Activated naive CD4-positive, alpha-beta T cell treated with anti-CD3 and anti-CD28 coated beads for 36 hours (primary cell): ENCODE measurements at regions not wholly inside any gene's neighbourhood (a gene's known extent, or its start where the extent isn't known, plus 50 kb on each side); places are given as distances from the start of the nearest gene placed in this dataset.

Experiments
- CTCF ChIA-PET: fragments of 350-600 bp; sonication (Branson Sonifier 250); formaldehyde crosslinking; loops from one replicate; lab custom pipeline; 2021; ENCODE audit warnings: antibody characterized with exemption; lab: Charles Lee
- DNase-seq: peaks from one replicate; pipeline ENCODE4 v3.0.0-alpha.2; 2020
- H3K27ac Mint-ChIP-seq: one replicate; pipeline ENCODE4 v1.8.0; 2021; ENCODE audit warnings: mild to moderate bottlenecking, mixed read lengths
- H3K27me3 Mint-ChIP-seq: one replicate; pipeline ENCODE4 v1.8.0; 2021; ENCODE audit warnings: low read depth, mixed read lengths
- H3K36me3 Mint-ChIP-seq: one replicate; pipeline ENCODE4 v1.8.0; 2021; ENCODE audit warnings: low read depth, mixed read lengths
- H3K4me1 Mint-ChIP-seq: one replicate; pipeline ENCODE4 v1.8.0; 2021; ENCODE audit warnings: low read depth, mixed read lengths
- H3K4me3 Mint-ChIP-seq: one replicate; pipeline ENCODE4 v1.8.0; 2021; ENCODE audit warnings: mild to moderate bottlenecking, moderate library complexity, mixed read lengths
- H3K9me3 Mint-ChIP-seq: one replicate; pipeline ENCODE4 v1.8.0; 2021; ENCODE audit warnings: mixed read lengths
- intact Hi-C: fragments of 100-400 bp; cut with micrococcal nuclease; formaldehyde crosslinking; loops from one replicate; pipeline ENCODE4 v1.15.1; 2023

DNA sequence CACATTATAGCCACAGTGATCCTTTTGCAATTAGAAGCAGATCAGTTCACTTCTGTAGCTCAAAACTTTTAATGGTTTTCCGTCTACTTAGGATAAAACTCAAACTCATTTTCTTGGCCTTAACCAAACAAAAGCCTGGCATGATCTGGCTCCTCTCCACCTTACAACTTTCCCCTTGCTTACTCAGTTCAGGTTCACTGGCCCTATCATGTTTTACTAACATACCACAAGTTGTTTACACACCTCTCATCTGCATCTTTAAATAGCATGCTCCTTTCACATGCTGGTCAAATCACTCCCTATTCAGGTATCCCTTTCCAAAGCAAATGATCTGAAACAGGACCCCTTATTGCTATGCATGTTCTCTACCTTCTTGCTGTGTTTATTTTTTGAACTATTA, 191.4 kb upstream of the FAM83B start:
- Mint-ChIP-seq H3K36me3 (no peaks in the 10 kb centered on the region), H3K4me1 (no peaks in the 10 kb centered on the region), H3K4me3 (no peak overlapping the region), H3K9me3 (no peaks in the 10 kb centered on the region), H3K27me3 (no peaks in the 10 kb centered on the region), H3K27ac (no peak overlapping the region)
- intact Hi-C loops, result no loop called here
- DNase-seq, result no peak
- CTCF ChIA-PET, result no interaction called here

GRCh38 chr6:54665278-54665677, 181.3 kb upstream of the FAM83B start:
- CTCF ChIA-PET, result no interaction called here
- Mint-ChIP-seq H3K4me1 (no peaks in the 10 kb centered on the region), H3K36me3 (peaks cover 2% of the 10 kb centered on the region), H3K27me3 (no peaks in the 10 kb centered on the region), H3K27ac (no peak overlapping the region), H3K9me3 (peaks cover 6% of the 10 kb centered on the region), H3K4me3 (no peak overlapping the region)
- intact Hi-C loops, result no loop called here
- DNase-seq, result no peak

GRCh38 chr6:54680531-54680930, 166.0 kb upstream of the FAM83B start:
- H3K4me1 Mint-ChIP-seq, result no peaks in the 10 kb centered on the region
- no peak overlapping the region for H3K27ac Mint-ChIP-seq
- CTCF ChIA-PET, result no interaction called here
- no peaks in the 10 kb centered on the region for H3K9me3 Mint-ChIP-seq
- no peak overlapping the region for H3K4me3 Mint-ChIP-seq
- H3K27me3 Mint-ChIP-seq, result no peaks in the 10 kb centered on the region
- DNase-seq, result no peak
- intact Hi-C loops, result no loop called here
- no peaks in the 10 kb centered on the region for H3K36me3 Mint-ChIP-seq

GRCh38 chr6:54681267-54681666, 165.3 kb upstream of the FAM83B start:
- DNase-seq, result no peak
- intact Hi-C loops, result no loop called here
- H3K4me3 Mint-ChIP-seq, result no peak overlapping the region
- H3K27ac Mint-ChIP-seq, result no peak overlapping the region
- no peaks in the 10 kb centered on the region for H3K4me1 Mint-ChIP-seq
- CTCF ChIA-PET, result no interaction called here
- no peaks in the 10 kb centered on the region for H3K27me3 Mint-ChIP-seq
- H3K36me3 Mint-ChIP-seq, result no peaks in the 10 kb centered on the region
- H3K9me3 Mint-ChIP-seq, result no peaks in the 10 kb centered on the region

GRCh38 chr6:54681987-54682386, 164.6 kb upstream of the FAM83B start:
- Mint-ChIP-seq H3K9me3 (peaks cover 1% of the 10 kb centered on the region), H3K27ac (no peak overlapping the region), H3K4me1 (no peaks in the 10 kb centered on the region), H3K36me3 (no peaks in the 10 kb centered on the region), H3K27me3 (no peaks in the 10 kb centered on the region), H3K4me3 (no peak overlapping the region)
- CTCF ChIA-PET, result no interaction called here
- DNase-seq, result no peak
- intact Hi-C loops, result no loop called here

- H3K27ac Mint-ChIP-seq, result no peak overlapping the region
- peaks cover 1% of the 10 kb centered on the region for H3K9me3 Mint-ChIP-seq
- no peak for DNase-seq
- no peaks in the 10 kb centered on the region for H3K4me1 Mint-ChIP-seq
- CTCF ChIA-PET, result no interaction called here
- H3K4me3 Mint-ChIP-seq, result no peak overlapping the region
- no peaks in the 10 kb centered on the region for H3K27me3 Mint-ChIP-seq
- no peaks in the 10 kb centered on the region for H3K36me3 Mint-ChIP-seq
- intact Hi-C loops, result no loop called here
Observed at GRCh38 chr6:54689620-54690019, 157.0 kb upstream of the FAM83B start.

DNA sequence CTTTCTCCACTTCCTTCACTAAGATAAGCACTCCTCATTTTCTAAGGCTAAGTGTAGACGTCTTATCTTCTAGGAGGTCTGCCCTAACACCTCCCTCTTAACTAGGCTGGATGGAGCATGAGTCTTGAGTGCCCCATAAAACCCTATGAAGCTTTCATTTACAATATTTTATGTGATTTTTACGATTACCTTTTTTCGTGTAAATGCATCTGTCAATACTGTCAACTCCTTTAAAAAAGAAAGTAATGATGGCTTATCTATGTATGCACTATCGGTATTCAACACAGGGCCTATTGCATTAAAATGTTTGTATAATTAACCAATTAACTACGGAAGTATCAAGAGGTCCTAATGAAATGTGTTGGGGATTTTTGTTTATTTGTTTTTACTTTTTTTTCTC, 156.0 kb upstream of the FAM83B start:
- H3K27me3 Mint-ChIP-seq, result no peaks in the 10 kb centered on the region
- no peak overlapping the region for H3K27ac Mint-ChIP-seq
- no peaks in the 10 kb centered on the region for H3K4me1 Mint-ChIP-seq
- no peaks in the 10 kb centered on the region for H3K36me3 Mint-ChIP-seq
- peaks cover 1% of the 10 kb centered on the region for H3K9me3 Mint-ChIP-seq
- DNase-seq, result no peak
- intact Hi-C loops, result no loop called here
- CTCF ChIA-PET, result no interaction called here
- H3K4me3 Mint-ChIP-seq, result no peak overlapping the region

DNA sequence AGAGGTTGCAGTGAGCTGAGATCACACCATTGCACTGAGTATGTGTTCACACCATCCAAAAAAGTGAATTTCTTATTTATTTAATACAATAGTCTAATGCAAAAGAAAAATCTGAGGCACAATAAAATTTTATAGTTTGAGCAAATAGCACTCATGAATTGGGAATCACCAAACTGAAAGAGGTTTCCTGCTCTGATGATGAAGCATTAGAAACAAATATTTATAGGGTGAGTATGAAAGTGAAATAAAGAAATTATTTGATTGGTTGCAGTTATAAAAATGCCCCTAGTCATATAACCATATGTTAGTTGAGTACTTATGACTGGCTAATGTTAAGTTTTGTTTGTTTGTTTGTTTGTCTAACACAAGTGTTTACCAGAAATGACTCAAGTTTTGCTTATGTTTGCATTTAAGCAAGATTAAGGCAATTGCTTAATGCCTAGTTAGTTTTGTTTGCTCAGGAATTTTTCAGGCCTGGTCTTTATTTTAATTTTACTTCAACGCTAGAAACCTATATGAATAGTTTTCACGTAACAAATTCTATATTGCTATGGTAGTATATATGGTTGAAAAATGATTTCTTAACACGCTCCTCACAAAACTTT, 151.5 kb upstream of the FAM83B start:
- intact Hi-C loops, result no loop called here
- Mint-ChIP-seq H3K36me3 (no peaks in the 10 kb centered on the region), H3K27me3 (no peaks in the 10 kb centered on the region), H3K9me3 (peaks cover 3% of the 10 kb centered on the region), H3K27ac (no peak overlapping the region), H3K4me3 (no peak overlapping the region), H3K4me1 (no peaks in the 10 kb centered on the region)
- CTCF ChIA-PET, result no interaction called here
- DNase-seq, result no peak

GRCh38 chr6:54695815-54696214, 150.8 kb upstream of the FAM83B start:
- H3K4me3 Mint-ChIP-seq, result no peak overlapping the region
- no peaks in the 10 kb centered on the region for H3K36me3 Mint-ChIP-seq
- no peak overlapping the region for H3K27ac Mint-ChIP-seq
- intact Hi-C loops, result no loop called here
- no peaks in the 10 kb centered on the region for H3K4me1 Mint-ChIP-seq
- CTCF ChIA-PET, result no interaction called here
- H3K9me3 Mint-ChIP-seq, result peaks cover 3% of the 10 kb centered on the region
- no peak for DNase-seq
- H3K27me3 Mint-ChIP-seq, result no peaks in the 10 kb centered on the region

GRCh38 chr6:54697424-54697823, 149.1 kb upstream of the FAM83B start:
- CTCF ChIA-PET, result interaction anchor here (0.6 kb wide), 1 partner anchor 107 kb away, joined by 3 read pairs; no protein-coding TSS in a partner anchor
- H3K9me3 Mint-ChIP-seq, result peaks cover 3% of the 10 kb centered on the region
- no peak overlapping the region for H3K4me3 Mint-ChIP-seq
- H3K27me3 Mint-ChIP-seq, result no peaks in the 10 kb centered on the region
- H3K36me3 Mint-ChIP-seq, result no peaks in the 10 kb centered on the region
- no peaks in the 10 kb centered on the region for H3K4me1 Mint-ChIP-seq
- intact Hi-C loops, result no loop called here
- H3K27ac Mint-ChIP-seq, result no peak overlapping the region
- no peak for DNase-seq

DNA sequence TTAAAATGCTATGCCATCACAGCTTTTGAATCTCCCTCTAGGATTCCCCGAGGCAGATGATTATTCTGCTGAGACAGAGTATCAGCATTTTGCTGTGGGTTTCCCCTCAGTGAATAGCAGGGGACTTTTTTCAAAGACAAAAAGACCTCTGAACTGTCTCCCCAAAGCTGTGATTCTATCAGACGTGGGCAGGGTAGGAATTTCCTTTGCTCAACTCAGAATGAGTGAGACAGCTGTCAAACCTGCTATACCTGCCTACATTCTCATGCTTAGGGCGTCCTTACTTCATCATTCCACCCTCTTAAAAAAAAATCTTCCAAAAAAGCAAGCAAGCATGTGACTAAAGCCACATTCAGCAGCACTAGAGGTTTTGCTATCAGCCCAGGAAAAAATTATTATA, 147.6 kb upstream of the FAM83B start:
- CTCF ChIA-PET, result no interaction called here
- Mint-ChIP-seq H3K4me1 (no peaks in the 10 kb centered on the region), H3K4me3 (no peak overlapping the region), H3K36me3 (no peaks in the 10 kb centered on the region), H3K27me3 (no peaks in the 10 kb centered on the region), H3K9me3 (peaks cover 5% of the 10 kb centered on the region), H3K27ac (no peak overlapping the region)
- DNase-seq, result no peak
- intact Hi-C loops, result no loop called here

DNA sequence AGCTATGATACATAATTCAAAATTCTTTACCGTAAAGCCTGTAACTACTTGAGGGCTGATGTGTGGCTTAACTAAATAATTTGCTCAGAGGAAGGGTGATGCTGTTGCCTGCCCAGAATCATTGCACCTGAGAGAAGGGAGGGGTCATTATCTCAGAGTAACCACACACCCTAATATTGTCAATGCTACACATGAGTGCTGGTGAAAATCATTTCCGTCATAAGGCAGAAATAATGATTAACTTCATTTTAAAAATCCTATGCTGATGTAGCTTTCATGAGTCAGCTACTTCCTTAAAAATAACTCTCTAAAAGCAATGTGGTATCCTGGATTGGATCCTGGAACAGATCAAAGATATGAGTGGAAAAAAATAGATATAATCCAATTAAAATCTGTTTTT, 146.4 kb upstream of the FAM83B start:
- no peak overlapping the region for H3K4me3 Mint-ChIP-seq
- CTCF ChIA-PET, result no interaction called here
- no peaks in the 10 kb centered on the region for H3K27me3 Mint-ChIP-seq
- H3K27ac Mint-ChIP-seq, result no peak overlapping the region
- no peaks in the 10 kb centered on the region for H3K4me1 Mint-ChIP-seq
- no peaks in the 10 kb centered on the region for H3K36me3 Mint-ChIP-seq
- DNase-seq, result no peak
- peaks cover 5% of the 10 kb centered on the region for H3K9me3 Mint-ChIP-seq
- intact Hi-C loops, result no loop called here

GRCh38 chr6:54702772-54703171, 143.8 kb upstream of the FAM83B start:
- peaks cover 2% of the 10 kb centered on the region for H3K9me3 Mint-ChIP-seq
- H3K36me3 Mint-ChIP-seq, result no peaks in the 10 kb centered on the region
- intact Hi-C loops, result no loop called here
- no peaks in the 10 kb centered on the region for H3K4me1 Mint-ChIP-seq
- CTCF ChIA-PET, result no interaction called here
- no peaks in the 10 kb centered on the region for H3K27me3 Mint-ChIP-seq
- no peak overlapping the region for H3K4me3 Mint-ChIP-seq
- no peak for DNase-seq
- H3K27ac Mint-ChIP-seq, result no peak overlapping the region

- CTCF ChIA-PET, result no interaction called here
- H3K27ac Mint-ChIP-seq, result no peak overlapping the region
- H3K27me3 Mint-ChIP-seq, result no peaks in the 10 kb centered on the region
- no peak overlapping the region for H3K4me3 Mint-ChIP-seq
- no peaks in the 10 kb centered on the region for H3K4me1 Mint-ChIP-seq
- no peak for DNase-seq
- H3K36me3 Mint-ChIP-seq, result no peaks in the 10 kb centered on the region
- H3K9me3 Mint-ChIP-seq, result peaks cover 2% of the 10 kb centered on the region
- intact Hi-C loops, result no loop called here
Observed at GRCh38 chr6:54706391-54706790, 140.2 kb upstream of the FAM83B start.
